ENCODE measurements at regions not wholly inside any gene's neighbourhood (a gene's known extent, or its start where the extent isn't known, plus 50 kb on each side); places are given as distances from the start of the nearest gene placed in this dataset.
"Not testable (repeated sequence)": the region's sequence is repeated elsewhere in the genome, so short reads cannot be mapped to it uniquely, and the experiment has no call there.

GRCh38 chr12:102305486-102305885 is 107.9 kb upstream of the PMCH start:
- TF ChIP-seq ZFX (IDR thresholded peaks at IDR 0.05; ENCODE audit: borderline replicate concordance) = no peak
- no peak for TF ChIP-seq CTCF (IDR thresholded peaks at IDR 0.05)
- H3K27ac ChIP-seq = no peak overlapping the region

GRCh38 chr12:102304667-102305066 is 107.0 kb upstream of the PMCH start:
- not testable (repeated sequence) for H3K27ac ChIP-seq

GRCh38 chr12:102302553-102302952 is 104.9 kb upstream of the PMCH start:
- no peak for TF ChIP-seq ZFX (IDR thresholded peaks at IDR 0.05; ENCODE audit: borderline replicate concordance)
- TF ChIP-seq CTCF (IDR thresholded peaks at IDR 0.05) = no peak
- H3K27ac ChIP-seq = no peak overlapping the region

GRCh38 chr12:102301547-102301946 is 103.9 kb upstream of the PMCH start:
- TF ChIP-seq CTCF (IDR thresholded peaks at IDR 0.05) = no peak
- no peak overlapping the region for H3K27ac ChIP-seq

- H3K27ac ChIP-seq = no peak overlapping the region
- TF ChIP-seq ZFX (IDR thresholded peaks at IDR 0.05; ENCODE audit: borderline replicate concordance) = no peak
- peak; percentile 78 for TF ChIP-seq CTCF (IDR thresholded peaks at IDR 0.05)
These were observed 103.3 kb upstream of the PMCH start for GRCh38 chr12:102300824-102301461.

- no peak for TF ChIP-seq CTCF (IDR thresholded peaks at IDR 0.05)
- no peak for TF ChIP-seq ZFX (IDR thresholded peaks at IDR 0.05; ENCODE audit: borderline replicate concordance)
- no peak overlapping the region for H3K27ac ChIP-seq
These were observed 102.1 kb upstream of the PMCH start for GRCh38 chr12:102299731-102300130.

- TF ChIP-seq CTCF (IDR thresholded peaks at IDR 0.05) (no peak), ZFX (IDR thresholded peaks at IDR 0.05; ENCODE audit: borderline replicate concordance) (no peak)
- no peak overlapping the region for H3K27ac ChIP-seq
These were observed 100.4 kb upstream of the PMCH start for GRCh38 chr12:102298022-102298421.

- no peak overlapping the region for H3K27ac ChIP-seq
- TF ChIP-seq ZFX (IDR thresholded peaks at IDR 0.05; ENCODE audit: borderline replicate concordance) (no peak), CTCF (IDR thresholded peaks at IDR 0.05) (no peak)
These were observed 99.8 kb upstream of the PMCH start for GRCh38 chr12:102297412-102297811.

Data from 22Rv1 (cell line).